NOMO-1 treated with DMSO at 0.1 percent for 48 hours (cell line): ENCODE measurements at regions not wholly inside any gene's neighbourhood (a gene's known extent, or its start where the extent isn't known, plus 50 kb on each side); places are given as distances from the start of the nearest gene placed in this dataset.
"Not testable (repeated sequence)": the region's sequence is repeated elsewhere in the genome, so short reads cannot be mapped to it uniquely, and the experiment has no call there.

ENCODE experiments used
- DNase-seq: peaks from one replicate; lab custom pipeline; 2025; ENCODE audit not compliant: unreplicated experiment; lab: John Stamatoyannopoulos, UW

DNA sequence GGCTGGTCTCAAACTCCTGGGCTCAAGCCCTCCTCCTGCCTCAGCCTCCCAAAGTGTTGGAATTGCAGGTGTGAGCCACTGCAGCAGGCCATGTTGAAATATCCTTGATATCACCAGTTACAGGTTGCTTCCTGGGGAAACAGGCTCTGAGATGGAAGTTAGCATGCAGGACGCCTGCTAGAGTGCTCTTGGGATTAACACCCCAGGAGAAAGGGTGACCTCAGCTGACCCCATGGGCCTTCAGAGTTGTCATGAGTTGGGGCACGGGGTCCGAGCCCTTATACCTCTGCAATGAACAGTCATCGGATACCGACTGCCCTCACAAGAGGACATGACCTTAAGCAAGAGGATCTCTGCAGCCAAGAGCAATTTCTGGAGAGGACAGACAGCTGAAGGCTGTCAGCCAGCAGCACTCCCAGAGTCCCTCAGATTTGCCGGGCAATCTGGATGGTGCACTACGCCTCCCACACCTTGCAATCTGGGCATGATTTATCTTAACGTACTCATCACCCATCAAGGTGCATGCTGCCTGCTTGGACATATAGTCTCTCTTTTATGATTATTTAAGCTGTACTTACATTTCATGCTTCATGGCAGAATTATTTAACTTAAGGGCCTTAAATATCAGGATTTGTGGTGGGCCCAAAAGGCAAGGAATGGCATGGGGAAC, 134.6 kb downstream of the ADSS2 start:
- DNase-seq: no peak

- DNase-seq: no peak
These were observed 133.6 kb downstream of the ADSS2 start for GRCh38 chr1:244318078-244318477.

DNA sequence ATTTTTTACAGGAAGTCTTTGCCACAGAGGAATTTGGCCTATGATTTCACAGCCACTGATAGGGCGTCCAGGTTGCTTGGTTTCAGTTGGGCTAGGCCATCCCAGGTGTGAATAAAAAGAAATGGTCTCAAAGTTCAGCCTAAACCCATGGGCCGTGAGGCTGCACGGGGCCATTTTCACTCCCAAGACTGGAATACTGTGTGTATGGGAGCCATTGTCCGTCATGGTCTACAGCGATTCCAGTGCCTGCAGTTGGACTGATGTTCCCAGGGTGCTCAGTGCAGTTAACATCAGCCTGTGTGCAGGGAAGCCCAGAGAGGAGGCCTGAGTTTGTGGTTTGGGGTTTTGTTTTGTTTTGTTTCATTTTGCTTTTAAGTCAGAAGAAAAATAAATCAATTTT, 133.2 kb downstream of the ADSS2 start:
- DNase-seq: no peak

DNA sequence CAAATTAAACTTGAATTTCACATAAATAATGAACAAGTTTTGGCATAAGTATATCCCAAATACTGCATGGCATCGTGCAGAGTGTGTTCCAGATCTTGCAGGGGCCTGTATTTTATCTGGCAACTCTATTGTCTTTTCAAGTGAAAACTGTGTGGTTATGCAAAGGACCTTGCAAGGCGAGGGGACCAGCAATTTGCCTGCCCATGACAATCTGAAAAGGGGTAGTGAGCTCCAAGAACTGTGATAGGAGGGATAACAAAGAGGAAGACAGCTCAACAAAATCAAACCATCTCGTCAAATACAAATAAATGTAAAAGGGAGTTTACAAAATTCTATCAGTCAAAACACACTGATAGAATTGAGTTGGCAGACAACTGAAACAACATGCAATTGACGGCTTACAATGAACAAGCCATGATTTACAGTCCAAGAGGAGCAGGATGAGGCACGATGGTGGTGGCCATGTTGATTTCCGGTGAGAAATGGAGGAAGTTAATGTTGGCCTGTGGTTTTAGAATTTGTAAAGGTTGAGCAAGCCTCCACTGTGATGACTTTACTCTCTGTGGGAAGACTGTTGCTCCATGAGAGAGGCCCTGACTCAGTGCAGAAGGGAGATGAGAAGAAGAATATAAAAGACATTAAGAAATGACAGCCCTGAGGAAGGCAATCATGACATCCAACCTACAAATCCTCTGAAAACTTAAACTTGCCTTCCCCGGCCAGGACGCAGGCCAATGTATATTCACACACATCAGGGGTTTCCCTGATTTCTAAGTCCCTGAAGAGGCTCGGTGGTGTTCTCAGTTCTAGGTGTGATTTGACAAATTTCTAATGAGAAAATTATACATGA, 132.2 kb downstream of the ADSS2 start:
- peak; percentile 98 for DNase-seq

GRCh38 chr1:244322181-244322580, 129.5 kb downstream of the ADSS2 start:
- no peak for DNase-seq

GRCh38 chr1:244322791-244323521, 128.8 kb downstream of the ADSS2 start:
- peak; percentile 87 for DNase-seq

DNA sequence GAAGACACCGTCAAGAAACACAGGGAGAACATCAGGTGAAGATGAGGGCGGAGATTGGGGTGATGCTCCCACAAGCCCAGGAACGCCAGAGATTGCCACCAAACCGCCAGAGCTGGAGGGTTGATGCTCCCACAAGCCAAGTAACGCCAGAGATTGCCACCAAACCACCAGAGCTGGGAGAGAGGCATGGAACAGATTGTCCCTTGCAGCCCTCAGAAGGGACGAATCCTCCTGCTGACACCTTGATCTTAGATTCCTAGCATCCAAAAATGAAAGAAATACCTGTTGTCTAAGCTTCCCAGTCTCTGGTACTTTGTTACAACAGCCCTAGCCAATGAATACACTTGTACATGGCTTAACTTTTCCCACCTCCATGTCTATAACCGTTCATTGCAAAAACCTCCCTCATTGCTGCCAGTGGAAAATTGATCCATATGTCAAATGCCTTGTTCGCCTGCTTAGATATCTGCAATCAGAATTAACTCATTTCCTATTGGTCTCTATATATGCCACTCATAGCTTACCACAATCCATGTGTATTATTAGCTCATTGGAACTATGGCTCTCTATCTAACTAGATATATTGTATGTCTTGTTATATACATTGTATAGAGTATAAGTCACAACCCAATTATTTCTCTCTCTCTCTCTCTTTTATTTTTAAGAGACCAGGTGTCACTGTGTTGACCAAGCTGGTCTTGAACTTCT, 127.4 kb downstream of the ADSS2 start:
- peak; percentile 20 for DNase-seq

DNA sequence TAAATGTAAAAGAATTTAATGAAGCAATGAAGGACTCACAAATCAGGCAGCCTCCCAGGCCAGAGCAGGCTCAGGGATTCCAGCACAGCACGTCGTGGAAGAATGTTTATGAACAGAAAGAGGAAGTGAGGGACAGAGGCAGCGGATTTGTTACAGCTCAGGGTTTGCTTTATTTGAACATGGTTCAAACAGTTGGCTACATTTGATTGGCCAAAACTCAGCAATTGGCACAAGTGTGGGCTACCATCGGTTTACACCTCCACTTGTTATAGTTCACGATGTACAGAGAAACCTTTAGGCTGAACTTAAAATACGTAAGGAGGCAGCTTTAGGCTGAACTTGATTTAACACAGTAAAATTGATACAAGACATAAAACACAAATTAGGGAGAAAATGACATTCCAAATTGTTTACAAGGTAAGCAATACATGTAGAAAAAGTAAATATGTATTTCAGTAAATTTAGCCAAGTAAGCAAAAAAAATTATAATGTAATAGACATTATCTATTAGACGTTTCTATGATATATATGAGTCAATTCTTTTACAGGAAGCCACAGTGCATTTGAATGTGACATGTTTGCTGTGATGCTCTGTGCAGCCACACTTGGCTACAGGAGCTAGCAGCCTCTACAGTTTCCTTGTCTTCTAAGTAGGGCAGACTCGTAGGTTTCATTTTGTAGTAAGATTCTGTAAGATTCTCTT, 126.5 kb downstream of the ADSS2 start:
- DNase-seq: peak; percentile 87

DNA sequence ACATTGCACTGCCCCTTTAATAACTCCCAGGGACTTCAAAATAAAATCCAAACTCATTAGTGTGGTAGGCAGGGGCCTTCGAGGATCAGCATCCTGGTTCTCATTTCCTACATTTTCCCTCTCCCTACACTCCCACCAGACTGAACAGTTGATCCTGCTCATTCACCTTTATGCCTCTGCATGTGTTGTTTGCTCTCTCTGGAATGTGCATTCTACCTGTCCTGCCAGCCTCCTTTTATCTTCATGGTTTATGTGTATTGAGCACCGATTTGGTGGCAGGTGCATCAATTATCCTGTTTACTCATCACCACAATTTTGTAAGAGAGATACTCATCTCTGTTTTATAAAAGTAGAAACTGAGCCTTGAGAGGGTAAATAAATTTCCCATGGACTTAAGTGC, 125.0 kb downstream of the ADSS2 start:
- no peak for DNase-seq

- DNase-seq: no peak
These were observed 124.2 kb downstream of the ADSS2 start for GRCh38 chr1:244327533-244327932.

DNA sequence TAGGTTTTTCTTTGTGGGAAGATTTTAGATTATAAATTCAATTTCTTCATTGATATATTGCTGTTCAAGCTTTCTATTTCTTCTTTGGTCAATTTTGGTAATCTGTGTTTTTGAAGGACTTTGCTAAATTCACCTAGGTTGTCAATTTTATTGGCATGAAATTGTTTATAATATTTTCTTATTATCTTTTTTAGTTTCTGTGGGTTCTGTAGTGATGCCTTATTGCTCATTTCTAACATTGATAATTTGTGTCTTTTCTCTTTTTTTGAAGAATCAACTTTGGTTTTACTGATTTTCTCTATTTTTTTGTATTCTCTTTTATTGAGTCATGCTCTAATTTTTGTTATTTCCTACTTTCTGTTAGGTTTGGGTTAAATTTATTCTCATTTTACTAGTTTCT, 123.2 kb downstream of the ADSS2 start:
- no peak for DNase-seq

GRCh38 chr1:244329591-244330317, 122.0 kb downstream of the ADSS2 start:
- no peak for DNase-seq

DNA sequence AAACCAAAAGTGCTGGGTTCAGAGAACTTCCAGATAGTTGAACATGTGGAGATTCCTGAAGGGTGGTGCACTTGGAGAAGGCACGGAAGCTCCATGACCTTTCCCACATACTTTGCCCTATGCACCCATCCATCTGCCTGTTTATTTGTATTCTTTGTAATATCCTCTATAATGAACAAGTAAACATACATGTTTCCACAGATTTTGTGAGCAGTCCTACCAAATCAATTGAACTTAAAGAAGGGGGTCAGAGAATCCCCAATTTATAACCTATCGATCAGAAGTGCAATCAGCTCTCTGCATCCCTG, 121.4 kb downstream of the ADSS2 start:
- no peak for DNase-seq

DNA sequence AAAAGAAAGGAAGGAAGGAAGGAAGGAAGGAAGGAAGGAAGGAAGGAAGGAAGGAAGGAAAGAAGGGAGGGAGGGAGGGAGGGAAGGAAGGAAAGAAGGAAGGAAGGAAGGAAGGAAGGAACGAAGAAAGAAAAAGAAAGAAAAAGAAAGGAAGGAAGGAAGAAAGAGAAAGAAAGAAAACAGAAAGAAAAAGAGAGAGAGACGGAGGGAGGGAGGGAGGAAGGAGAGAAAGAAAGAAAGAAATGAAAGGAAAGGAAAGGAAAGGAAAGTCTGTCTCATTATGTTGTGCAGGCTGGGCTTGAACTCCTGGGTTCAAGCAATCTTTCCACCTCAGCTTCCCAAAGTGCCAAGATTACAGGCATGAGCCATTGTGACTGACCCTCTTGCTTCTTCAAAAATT, 118.9 kb downstream of the ADSS2 start:
- DNase-seq: not testable (repeated sequence)

- not testable (repeated sequence) for DNase-seq
These were observed 117.4 kb downstream of the ADSS2 start for GRCh38 chr1:244334315-244334714.

DNA sequence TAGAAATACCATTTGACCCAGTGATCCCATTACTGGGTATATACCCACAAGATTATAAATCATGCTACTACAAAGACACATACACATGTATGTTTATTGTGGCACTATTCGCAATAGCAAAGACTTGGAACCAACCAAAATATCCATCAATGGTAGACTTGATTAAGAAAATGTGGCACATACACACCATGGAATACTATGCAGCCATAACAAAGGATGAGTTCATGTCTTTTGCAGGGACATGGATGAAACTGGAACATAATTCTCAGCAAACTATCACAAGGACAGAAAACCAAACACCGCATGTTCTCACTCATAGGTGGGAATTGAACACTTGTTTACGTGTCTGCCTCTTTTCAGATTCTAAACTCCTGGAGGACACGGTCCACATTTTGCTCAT, 116.9 kb downstream of the ADSS2 start:
- DNase-seq: not testable (repeated sequence)

GRCh38 chr1:244335456-244335855, 116.3 kb downstream of the ADSS2 start:
- DNase-seq: no peak

DNA sequence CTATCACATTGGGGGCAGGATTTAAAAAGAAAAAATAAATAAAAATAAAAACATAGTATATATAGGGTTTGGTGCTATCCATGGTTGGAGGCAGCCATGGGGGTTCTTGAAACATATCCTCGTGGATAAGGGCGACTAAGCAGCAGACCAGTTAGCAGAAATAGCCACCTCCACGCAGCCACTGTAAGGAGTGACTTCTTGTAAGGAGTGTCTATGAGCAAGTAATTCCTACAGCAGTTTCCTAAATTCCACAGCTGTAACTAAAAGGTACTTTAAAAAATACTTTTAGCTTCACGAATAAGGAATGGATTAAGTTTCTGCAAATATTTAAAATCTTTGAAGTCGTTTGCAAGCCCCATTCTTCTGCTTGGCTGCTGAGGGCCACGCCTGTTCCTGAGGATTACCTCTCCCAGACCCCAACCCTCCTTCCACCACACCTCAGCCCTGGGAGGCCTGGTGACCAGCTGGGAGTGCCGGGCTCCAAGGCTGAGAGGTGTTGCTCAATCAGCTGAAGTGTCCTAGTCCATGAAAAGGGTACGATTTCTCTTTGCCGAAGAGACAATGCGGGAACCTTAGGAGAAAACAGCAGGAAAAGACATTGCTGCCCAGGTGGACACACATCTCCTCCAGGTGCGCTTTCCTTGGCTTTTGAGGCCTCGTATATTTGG, 115.3 kb downstream of the ADSS2 start:
- DNase-seq: no peak

- no peak for DNase-seq
These were observed 113.9 kb downstream of the ADSS2 start for GRCh38 chr1:244337839-244338238.
